K562 (cell line): ENCODE measurements at regions not wholly inside any gene's neighbourhood (a gene's known extent, or its start where the extent isn't known, plus 50 kb on each side); places are given as distances from the start of the nearest gene placed in this dataset.

Source experiments
- ATAC-seq: fragments of 200-7000 bp; cut with Tn5 transposase; 3 replicates; pipeline ENCODE4 v1.9.1; 2020; ENCODE audit warnings: moderate library complexity
- BruUV-seq: library from RNA; stranded (reverse); fragments of 400-500 nt; replicated peaks from 2 replicates; lab custom pipeline; 2021; lab: Mats Ljungman, UMichigan
- CTCF ChIA-PET: fragments of 300-600 bp; formaldehyde crosslinking; extraction: SDS; loops from one replicate; lab custom pipeline; 2021; ENCODE audit warnings: low intra/inter-chr PET ratio; lab: Yijun Ruan, JAX
- POLR2A ChIA-PET: fragments of 300-600, 350-650 bp; sonication (Branson Sonifier 250); formaldehyde crosslinking; extraction: SDS; loops from one replicate; lab custom pipeline; 2021; ENCODE audit warnings: antibody characterized with exemption, inconsistent platforms; lab: Yijun Ruan, JAX
- DNase-seq, 4 experiments: peaks; one replicate each; pipeline versions ENCODE4 v3.0.0 to v3.0.0-alpha.2; 2011 to 2018; ENCODE audit warnings: low spot score in 3 of 4, mixed read lengths in 3 of 4; ENCODE audit errors: extremely low read depth in 1 of 4
- FAIRE-seq: peaks from 2 replicates; lab custom pipeline; 2011; peaks lifted over from hg19 to GRCh38; lab: Jason Lieb, UNC
- H2AFZ ChIP-seq: 2 replicates; pipeline ENCODE4 v1.6.0; 2011; ENCODE audit warnings: low read depth, low read length, control low read depth, inconsistent platforms
- H3K27ac ChIP-seq: fragments of 200-600 bp; 3 replicates; pipeline ENCODE4 v1.8.0; 2011; ENCODE audit warnings: low read depth, mild to moderate bottlenecking, control low read depth, inconsistent platforms, low read length, moderate library complexity, mixed read lengths; ENCODE audit errors: extremely low read depth
- H3K27me3 ChIP-seq, 2 experiments: fragments of 300-600 bp in 1 of 2; 2 replicates in 1 of 2; 3 replicates in 1 of 2; pipeline versions ENCODE4 v1.6.0 to v1.8.0; 2011; ENCODE audit warnings: inconsistent platforms in 2 of 2, low read length in 2 of 2, mild to moderate bottlenecking in 1 of 2, mixed read lengths in 1 of 2, moderate library complexity in 1 of 2; ENCODE audit not compliant: control insufficient read depth in 2 of 2, insufficient read depth in 2 of 2
- H3K36me3 ChIP-seq: fragments of 300-600 bp; 3 replicates; pipeline ENCODE4 v1.8.0; 2011; ENCODE audit warnings: mild to moderate bottlenecking, low read length, inconsistent platforms; ENCODE audit not compliant: control insufficient read depth, insufficient read depth
- H3K4me1 ChIP-seq, 2 experiments: fragments of 200-600 bp in 1 of 2; replicated peaks in 1 of 2; 2 replicates in 1 of 2; 3 replicates in 1 of 2; pipeline versions ENCODE4 v1.5.1 to v1.8.0; 2011; ENCODE audit warnings: inconsistent platforms in 2 of 2, low read length in 2 of 2, mild to moderate bottlenecking in 1 of 2, mixed read lengths in 1 of 2, moderate library complexity in 1 of 2; ENCODE audit not compliant: control insufficient read depth in 2 of 2, insufficient read depth in 2 of 2
- H3K4me2 ChIP-seq: 2 replicates; pipeline ENCODE4 v1.6.1; 2011; ENCODE audit warnings: low read length, control low read depth, inconsistent platforms, mixed read lengths; ENCODE audit not compliant: insufficient read depth
- H3K4me3 ChIP-seq: fragments of 200-600 bp; sonication (generic), shearing (Covaris generic); 2 replicates; pipeline ENCODE4 v1.5.1; 2016; ENCODE audit warnings: control low read depth, inconsistent platforms
- H3K79me2 ChIP-seq: fragments of 200-600 bp; 3 replicates; pipeline ENCODE4 v1.8.0; 2011; ENCODE audit warnings: low read length, inconsistent platforms; ENCODE audit not compliant: control insufficient read depth, insufficient read depth
- H3K9ac ChIP-seq, 2 experiments: 2 replicates each; pipeline versions ENCODE4 v1.6.0 to v1.6.1; 2011; ENCODE audit warnings: low read depth in 2 of 2, low read length in 2 of 2, control low read depth in 1 of 2, inconsistent platforms in 1 of 2, mild to moderate bottlenecking in 1 of 2, mixed read lengths in 1 of 2; ENCODE audit not compliant: insufficient read depth in 1 of 2
- H3K9me1 ChIP-seq: one replicate; pipeline ENCODE4 v1.6.0; 2011; ENCODE audit warnings: inconsistent platforms, mild to moderate bottlenecking, low read length, moderate library complexity; ENCODE audit not compliant: control insufficient read depth, insufficient read depth
- H3K9me3 ChIP-seq: replicated peaks from 2 replicates; pipeline ENCODE4 v1.5.1; 2011; ENCODE audit warnings: low read depth, low read length, inconsistent platforms; ENCODE audit not compliant: control insufficient read depth, insufficient read depth
- H4K20me1 ChIP-seq: replicated peaks from 2 replicates; pipeline ENCODE4 v1.6.1; 2011; ENCODE audit warnings: low read length, inconsistent platforms, mixed read lengths; ENCODE audit not compliant: control insufficient read depth, insufficient read depth
- SMARCA4 ChIP-seq: fragments of 450-650 bp; IDR thresholded peaks from 2 replicates; pipeline ENCODE4 v1.6.1; 2016
- ZNF12 ChIP-seq: sonication (generic); formaldehyde crosslinking; IDR thresholded peaks from 2 replicates; pipeline ENCODE4 v1.4.0; 2020; ENCODE audit warnings: mild to moderate bottlenecking, missing genetic modification reagents
- ZNF277 ChIP-seq: fragments of 250-450 bp; sonication (Bioruptor Pico); IDR thresholded peaks from 2 replicates; pipeline ENCODE4 v1.8.0; 2022; ENCODE audit warnings: inconsistent platforms, mild to moderate bottlenecking, moderate library complexity, borderline replicate concordance
- WGBS: fragments of 100-300 bp; shearing (Covaris generic); methylation state at CpG from one replicate; pipeline ENCODE4 v1.1.6; 2016; ENCODE audit warnings: low coverage, mixed read lengths; ENCODE audit not compliant: insufficient coverage; ENCODE audit errors: missing lambda C conversion rate; 5-methylcytosine and 5-hydroxymethylcytosine counted together
- in situ Hi-C: fragments of 300-500 bp; cut with MboI; formaldehyde crosslinking; loops from 4 replicates; pipeline ENCODE4 v1.15.0; 2018; ENCODE audit warnings: inconsistent platforms, mixed read lengths
- intact Hi-C: fragments of 100-400 bp; cut with micrococcal nuclease; formaldehyde crosslinking; loops from 2 replicates; pipeline ENCODE4 v1.14.2; 2022
- TF ChIP-seq, protein P1 (sequence below): sonication (generic); formaldehyde crosslinking; IDR thresholded peaks from 2 replicates; pipeline ENCODE4 v1.8.0; 2022; ENCODE audit warnings: mild to moderate bottlenecking, missing genetic modification reagents

GRCh38 chr4:20166544-20166943 is 85.2 kb upstream of the SLIT2 start:
- intact Hi-C loops (no loop called here), in situ Hi-C loops (no loop called here)
- WGBS: 2% methylated on average over 3 of the region's 3 CpGs
- Histone ChIP-seq H3K79me2 (no peaks in the 10 kb centered on the region), H3K27me3 (no peaks in the 10 kb centered on the region), H3K27ac (no peak overlapping the region)
- no peak for DNase-seq
- no peak for TF ChIP-seq ZNF277 (CRISPR knock-in tag)
- TF ChIP-seq SMARCA4: no peak
- TF ChIP-seq, all 486 proteins: peak for 0
- Histone ChIP-seq H3K36me3 (no peaks in the 10 kb centered on the region), H3K9me3 (no peaks in the 10 kb centered on the region), H2AFZ (no peak overlapping the region), H4K20me1 (no peaks in the 10 kb centered on the region), H3K4me1 (no peaks in the 10 kb centered on the region), H3K9ac (no peak overlapping the region), H3K9me1 (no peaks in the 10 kb centered on the region), H3K4me2 (no peak overlapping the region), H3K4me3 (no peak overlapping the region)
- CTCF ChIA-PET: no interaction called here
- BruUV-seq: no TSS peak
- no peak for ATAC-seq
- POLR2A ChIA-PET: no interaction called here
- FAIRE-seq: no peak

- Histone ChIP-seq H3K27ac (no peak overlapping the region), H3K9me1 (no peaks in the 10 kb centered on the region), H3K79me2 (no peaks in the 10 kb centered on the region), H3K27me3 (no peaks in the 10 kb centered on the region), H3K4me2 (no peak overlapping the region), H3K4me1 (no peaks in the 10 kb centered on the region), H3K9me3 (no peaks in the 10 kb centered on the region), H3K36me3 (no peaks in the 10 kb centered on the region), H3K4me3 (no peak overlapping the region), H4K20me1 (no peaks in the 10 kb centered on the region), H3K9ac (no peak overlapping the region), H2AFZ (no peak overlapping the region)
- intact Hi-C loops (no loop called here), in situ Hi-C loops (no loop called here)
- ChIA-PET POLR2A (no interaction called here), CTCF (no interaction called here)
- BruUV-seq: no TSS peak
- no peak for ATAC-seq
- WGBS: 3% methylated on average over 2 of the region's 2 CpGs
- no peak for TF ChIP-seq ZNF12 (CRISPR knock-in tag)
- TF ChIP-seq, protein P1, sequence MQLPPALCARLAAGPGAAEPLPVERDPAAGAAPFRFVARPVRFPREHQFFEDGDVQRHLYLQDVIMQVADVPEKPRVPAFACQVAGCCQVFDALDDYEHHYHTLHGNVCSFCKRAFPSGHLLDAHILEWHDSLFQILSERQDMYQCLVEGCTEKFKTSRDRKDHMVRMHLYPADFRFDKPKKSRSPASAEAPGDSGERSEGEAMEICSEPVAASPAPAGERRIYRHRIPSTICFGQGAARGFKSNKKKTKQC (CRISPR knock-in tag): no peak
- DNase-seq: no peak
- no peak for FAIRE-seq
These were observed 92.2 kb upstream of the SLIT2 start for GRCh38 chr4:20159516-20159915.
